Body of pancreas (tissue), 4 donors: ENCODE measurements at regions not wholly inside any gene's neighbourhood (a gene's known extent, or its start where the extent isn't known, plus 50 kb on each side); places are given as distances from the start of the nearest gene placed in this dataset.

Source experiments
- ATAC-seq: fragments of 150-250 bp; one replicate; pipeline ENCODE4 v1.9.1; 2016
- DNase-seq, 4 donors: peaks; one replicate each; pipeline ENCODE4 v3.0.0-alpha.2; 2019
- H3K27ac ChIP-seq, 4 donors: fragments of 200-600 bp; sonication (generic); 1 replicate in 3 of 4; 2 replicates in 1 of 4; pipeline versions ENCODE4 v1.5.1 to v1.6.1; 2016 to 2019; ENCODE audit warnings: mild to moderate bottlenecking in 1 of 4, mixed read lengths in 1 of 4, moderate library complexity in 1 of 4
- H3K27me3 ChIP-seq, 2 donors: fragments of 200-600 bp; sonication (generic); one replicate each; pipeline ENCODE4 v1.6.0; 2016; ENCODE audit warnings: mild to moderate bottlenecking in 1 of 2
- H3K36me3 ChIP-seq, 2 donors: fragments of 200-600 bp; sonication (generic); replicated peaks in 1 of 2; 2 replicates each; pipeline ENCODE4 v1.5.1; 2016; ENCODE audit warnings: low read depth in 2 of 2; ENCODE audit not compliant: insufficient read depth in 1 of 2
- H3K4me1 ChIP-seq: fragments of 200-600 bp; sonication (generic); one replicate; pipeline ENCODE4 v1.6.0; 2016
- H3K4me3 ChIP-seq, 2 donors: fragments of 200-600 bp; sonication (generic); 1 replicate in 1 of 2; 2 replicates in 1 of 2; pipeline ENCODE4 v1.5.1; 2016 to 2019
- H3K9me3 ChIP-seq, 3 donors: fragments of 200-600 bp; sonication (generic); 1 replicate in 2 of 3; 2 replicates in 1 of 3; pipeline ENCODE4 v1.5.1; 2016
- CTCF ChIP-seq, 7 experiments: fragments of 450-650 bp in 4 of 7; fragments of 200-600 bp in 3 of 7; sonication (generic) in 3 of 7; IDR thresholded peaks; one replicate each; pipeline ENCODE4 v1.5.1; 2016 to 2019; ENCODE audit warnings: antibody characterized with exemption in 7 of 7
- POLR2A ChIP-seq, 3 donors: fragments of 450-650 bp; IDR thresholded peaks; one replicate each; pipeline ENCODE4 v1.6.1; 2016; ENCODE audit warnings: antibody characterized with exemption in 3 of 3, mild to moderate bottlenecking in 2 of 3
- WGBS, 2 donors: methylation state at CpG; one replicate each; pipeline ENCODE4 v1.1.5; 2017; 5-methylcytosine and 5-hydroxymethylcytosine counted together
- intact Hi-C: fragments of 100-400 bp; cut with DNase I; formaldehyde crosslinking; loops from one replicate; pipeline ENCODE4 v1.15.1; 2023

GRCh38 chr14:54206516-54206915 is 190.3 kb upstream of the CDKN3 start:
- WGBS, 2 donors = 6 to 35% methylated on average over 1 of the region's 1 CpG
- no peak overlapping the region for H3K27ac ChIP-seq
- H3K9me3 ChIP-seq = no peaks in the 10 kb centered on the region
- DNase-seq (no peak), ATAC-seq (no peak)
- no peaks in the 10 kb centered on the region for H3K4me1 ChIP-seq
- TF ChIP-seq POLR2A (IDR thresholded peaks at IDR 0.05) = no peak
- TF ChIP-seq CTCF (IDR thresholded peaks at IDR 0.05) = no peak
- H3K36me3 ChIP-seq = no peaks in the 10 kb centered on the region
- H3K27me3 ChIP-seq = no peaks in the 10 kb centered on the region
- no peak overlapping the region for H3K4me3 ChIP-seq
- intact Hi-C loops = no loop called here

- Histone ChIP-seq H3K36me3 (no peaks in the 10 kb centered on the region), H3K27me3 (no peaks in the 10 kb centered on the region), H3K27ac (no peak overlapping the region), H3K9me3 (no peaks in the 10 kb centered on the region), H3K4me3 (no peak overlapping the region), H3K4me1 (no peaks in the 10 kb centered on the region)
- no peak for ATAC-seq
- intact Hi-C loops = no loop called here
- WGBS, 2 donors = 51 to 67% methylated on average over 2 of the region's 2 CpGs
- no peak for DNase-seq
- TF ChIP-seq CTCF (IDR thresholded peaks at IDR 0.05) = no peak
- no peak for TF ChIP-seq POLR2A (IDR thresholded peaks at IDR 0.05)
These were observed 189.7 kb upstream of the CDKN3 start for GRCh38 chr14:54207075-54207474.

GRCh38 chr14:54207476-54208462 is 189.0 kb upstream of the CDKN3 start:
- no peaks in the 10 kb centered on the region for H3K9me3 ChIP-seq
- DNase-seq (no peak), ATAC-seq (no peak)
- intact Hi-C loops = no loop called here
- H3K27ac ChIP-seq = no peak overlapping the region
- 62 to 66% methylated on average over 6 of the region's 6 CpGs for WGBS, 2 donors
- H3K4me1 ChIP-seq = no peaks in the 10 kb centered on the region
- TF ChIP-seq POLR2A (IDR thresholded peaks at IDR 0.05) (no peak), CTCF (IDR thresholded peaks at IDR 0.05) (no peak)
- no peak overlapping the region for H3K4me3 ChIP-seq
- no peaks in the 10 kb centered on the region for H3K27me3 ChIP-seq
- H3K36me3 ChIP-seq = no peaks in the 10 kb centered on the region

- no peak for ATAC-seq
- Histone ChIP-seq H3K27me3 (no peaks in the 10 kb centered on the region), H3K9me3 (no peaks in the 10 kb centered on the region), H3K27ac (no peak overlapping the region), H3K4me3 (no peak overlapping the region), H3K36me3 (no peaks in the 10 kb centered on the region), H3K4me1 (no peaks in the 10 kb centered on the region)
- no peak for DNase-seq
- 22 to 33% methylated on average over 2 of the region's 2 CpGs for WGBS, 2 donors
- no peak for TF ChIP-seq CTCF (IDR thresholded peaks at IDR 0.05)
- TF ChIP-seq POLR2A (IDR thresholded peaks at IDR 0.05) = no peak
- intact Hi-C loops = no loop called here
These were observed 188.1 kb upstream of the CDKN3 start for GRCh38 chr14:54208751-54209150.
